Astrocyte (in vitro differentiated cells and primary cell): ENCODE measurements at regions not wholly inside any gene's neighbourhood (a gene's known extent, or its start where the extent isn't known, plus 50 kb on each side); places are given as distances from the start of the nearest gene placed in this dataset.
A peak's percentile ranks its signal among the peaks of the same experiment; 100 is the strongest.

Experiments
- DNase-seq: peaks from one replicate; pipeline ENCODE4 v3.0.0-alpha.2; 2010; ENCODE audit warnings: low read depth
- FAIRE-seq: peaks from 2 replicates; lab custom pipeline; 2011; peaks lifted over from hg19 to GRCh38; lab: Jason Lieb, UNC
- H2AFZ ChIP-seq: 2 replicates; pipeline ENCODE4 v1.6.0; 2012; ENCODE audit warnings: low read depth, low read length, inconsistent platforms
- H3K27ac ChIP-seq: 2 replicates; pipeline ENCODE4 v1.5.1; 2011; ENCODE audit warnings: low read depth, low read length, inconsistent platforms
- H3K27me3 ChIP-seq: 2 replicates; pipeline ENCODE4 v1.6.0; 2011; ENCODE audit warnings: low read length, inconsistent platforms; ENCODE audit not compliant: insufficient read depth
- H3K36me3 ChIP-seq: 2 replicates; pipeline ENCODE4 v1.5.1; 2011; ENCODE audit warnings: low read length, inconsistent platforms; ENCODE audit not compliant: insufficient read depth
- H3K4me1 ChIP-seq: 2 replicates; pipeline ENCODE4 v1.5.1; 2011; ENCODE audit warnings: low read length, inconsistent platforms; ENCODE audit not compliant: insufficient read depth
- H3K4me2 ChIP-seq: 2 replicates; pipeline ENCODE4 v1.6.0; 2012; ENCODE audit warnings: low read length, inconsistent platforms
- H3K4me3 ChIP-seq: 2 replicates; pipeline ENCODE4 v1.5.1; 2011; ENCODE audit warnings: low read depth, mild to moderate bottlenecking, low read length, inconsistent platforms; ENCODE audit not compliant: insufficient read depth
- H3K79me2 ChIP-seq: 2 replicates; pipeline ENCODE4 v1.6.0; 2012; ENCODE audit warnings: mild to moderate bottlenecking, low read length, inconsistent platforms; ENCODE audit not compliant: insufficient read depth
- H3K9ac ChIP-seq: 2 replicates; pipeline ENCODE4 v1.6.0; 2012; ENCODE audit warnings: mild to moderate bottlenecking, low read length, inconsistent platforms
- H3K9me3 ChIP-seq: 2 replicates; pipeline ENCODE4 v1.5.1; 2012; ENCODE audit warnings: low read depth, mild to moderate bottlenecking, low read length, inconsistent platforms; ENCODE audit not compliant: insufficient read depth
- H4K20me1 ChIP-seq: 2 replicates; pipeline ENCODE4 v1.6.0; 2012; ENCODE audit warnings: low read length, inconsistent platforms; ENCODE audit not compliant: insufficient read depth
- H3K27ac Mint-ChIP-seq: one replicate; pipeline ENCODE4 v1.8.0; 2021; ENCODE audit warnings: mild to moderate bottlenecking, mixed read lengths; ENCODE audit not compliant: unreplicated experiment
- H3K27me3 Mint-ChIP-seq: one replicate; pipeline ENCODE4 v1.8.0; 2021; ENCODE audit warnings: low read depth, mixed read lengths; ENCODE audit not compliant: unreplicated experiment
- H3K36me3 Mint-ChIP-seq: one replicate; pipeline ENCODE4 v1.8.0; 2021; ENCODE audit warnings: low read depth, mixed read lengths; ENCODE audit not compliant: unreplicated experiment
- H3K4me1 Mint-ChIP-seq: one replicate; pipeline ENCODE4 v1.8.0; 2021; ENCODE audit warnings: low read depth, mixed read lengths; ENCODE audit not compliant: unreplicated experiment
- H3K4me3 Mint-ChIP-seq: one replicate; pipeline ENCODE4 v1.8.0; 2021; ENCODE audit warnings: mild to moderate bottlenecking, moderate library complexity, mixed read lengths; ENCODE audit not compliant: unreplicated experiment
- H3K9me3 Mint-ChIP-seq: one replicate; pipeline ENCODE4 v1.8.0; 2021; ENCODE audit warnings: mild to moderate bottlenecking, mixed read lengths; ENCODE audit not compliant: unreplicated experiment
- CTCF ChIP-seq: IDR thresholded peaks from 2 replicates; pipeline ENCODE4 v1.5.1; 2011; ENCODE audit warnings: low read depth, mild to moderate bottlenecking, inconsistent platforms, low read length, moderate library complexity; ENCODE audit not compliant: insufficient read depth
- EZH2 ChIP-seq: IDR thresholded peaks from 2 replicates; pipeline ENCODE4 v1.6.1; 2012; ENCODE audit warnings: mild to moderate bottlenecking, low read length, inconsistent platforms; ENCODE audit not compliant: insufficient read depth

- Histone ChIP-seq H3K9ac (no peak overlapping the region), H3K4me3 (no peak overlapping the region), H3K79me2 (no peaks in the 10 kb centered on the region), H3K36me3 (no peaks in the 10 kb centered on the region), H3K4me2 (no peak overlapping the region), H3K4me1 (peaks cover 8% of the 10 kb centered on the region), H3K27ac (no peak overlapping the region), H4K20me1 (no peaks in the 10 kb centered on the region), H2AFZ (no peak overlapping the region), H3K27me3 (no peaks in the 10 kb centered on the region), H3K9me3 (no peaks in the 10 kb centered on the region)
- FAIRE-seq (no peak), DNase-seq (peak; percentile 44)
- Mint-ChIP-seq H3K27ac (no peak overlapping the region), H3K36me3 (no peaks in the 10 kb centered on the region), H3K4me1 (peaks cover 8% of the 10 kb centered on the region), H3K4me3 (no peak overlapping the region), H3K9me3 (no peaks in the 10 kb centered on the region), H3K27me3 (peaks cover 6% of the 10 kb centered on the region)
- TF ChIP-seq EZH2: no peak
- no peak for TF ChIP-seq CTCF
Measured at GRCh38 chr3:124600765-124601164, 129.5 kb upstream of the UMPS start.

- H3K9me3 Mint-ChIP-seq: no peaks in the 10 kb centered on the region
- Histone ChIP-seq H3K4me1 (peaks cover 8% of the 10 kb centered on the region), H4K20me1 (no peaks in the 10 kb centered on the region), H3K79me2 (no peaks in the 10 kb centered on the region), H3K4me3 (no peak overlapping the region), H3K9me3 (no peaks in the 10 kb centered on the region), H2AFZ (no peak overlapping the region), H3K4me2 (no peak overlapping the region), H3K9ac (no peak overlapping the region), H3K36me3 (no peaks in the 10 kb centered on the region), H3K27ac (no peak overlapping the region), H3K27me3 (no peaks in the 10 kb centered on the region)
- H3K27me3 Mint-ChIP-seq: peaks cover 7% of the 10 kb centered on the region
- TF ChIP-seq CTCF (no peak), EZH2 (no peak)
- H3K27ac Mint-ChIP-seq: no peak overlapping the region
- no peak for DNase-seq
- FAIRE-seq: no peak
- H3K4me3 Mint-ChIP-seq: no peak overlapping the region
- H3K36me3 Mint-ChIP-seq: no peaks in the 10 kb centered on the region
- H3K4me1 Mint-ChIP-seq: peaks cover 8% of the 10 kb centered on the region
Measured at GRCh38 chr3:124601190-124601589, 129.1 kb upstream of the UMPS start.

- Histone ChIP-seq H3K9ac (no peak overlapping the region), H4K20me1 (no peaks in the 10 kb centered on the region), H3K27ac (no peak overlapping the region), H3K9me3 (no peaks in the 10 kb centered on the region), H2AFZ (no peak overlapping the region), H3K27me3 (no peaks in the 10 kb centered on the region), H3K4me2 (no peak overlapping the region), H3K79me2 (no peaks in the 10 kb centered on the region), H3K36me3 (no peaks in the 10 kb centered on the region), H3K4me3 (no peak overlapping the region), H3K4me1 (peaks cover 17% of the 10 kb centered on the region)
- Mint-ChIP-seq H3K27ac (no peak overlapping the region), H3K36me3 (no peaks in the 10 kb centered on the region), H3K27me3 (peaks cover 7% of the 10 kb centered on the region), H3K4me3 (no peak overlapping the region), H3K4me1 (peaks cover 15% of the 10 kb centered on the region), H3K9me3 (no peaks in the 10 kb centered on the region)
- FAIRE-seq: no peak
- no peak for DNase-seq
- TF ChIP-seq CTCF (no peak), EZH2 (no peak)
Measured at GRCh38 chr3:124602980-124603627, 127.1 kb upstream of the UMPS start.
